HepG2 (cell line): ENCODE measurements at regions not wholly inside any gene's neighbourhood (a gene's known extent, or its start where the extent isn't known, plus 50 kb on each side); places are given as distances from the start of the nearest gene placed in this dataset.

Source experiments
- ATAC-seq: fragments of 200-7000 bp; cut with Tn5 transposase; 3 replicates; pipeline ENCODE4 v1.9.1; 2020; ENCODE audit warnings: mild to moderate bottlenecking, moderate library complexity
- BruUV-seq: library from RNA; stranded (reverse); fragments of 400-500 nt; replicated peaks from 2 replicates; lab custom pipeline; 2021; lab: Mats Ljungman, UMichigan
- CTCF ChIA-PET: fragments of 300-600 bp; formaldehyde crosslinking; extraction: SDS; loops from one replicate; lab custom pipeline; 2021; ENCODE audit warnings: low total read pairs, inconsistent platforms, low intra/inter-chr PET ratio; lab: Yijun Ruan, JAX
- POLR2A ChIA-PET: fragments of 350-600 bp; sonication (Branson Sonifier 250); formaldehyde crosslinking; loops from one replicate; lab custom pipeline; 2020; ENCODE audit warnings: antibody characterized with exemption, inconsistent platforms; lab: Yijun Ruan, JAX
- DNase-seq: peaks from one replicate; pipeline ENCODE4 v3.0.0-alpha.2; 2015; ENCODE audit warnings: low spot score
- FAIRE-seq: peaks from 3 replicates; lab custom pipeline; 2011; peaks lifted over from hg19 to GRCh38; lab: Jason Lieb, UNC
- H2AFZ ChIP-seq: one replicate; pipeline ENCODE4 v1.6.1; 2011; ENCODE audit warnings: low read length, inconsistent platforms
- H3K27ac ChIP-seq: fragments of 300-600 bp; 3 replicates; pipeline ENCODE4 v1.8.0; 2011; ENCODE audit warnings: mixed run types, mild to moderate bottlenecking, mixed read lengths, low read length, inconsistent platforms; ENCODE audit not compliant: insufficient read depth; ENCODE audit errors: extremely low read length
- H3K27me3 ChIP-seq, 2 experiments: fragments of 200-600 bp in 1 of 2; 2 replicates in 1 of 2; 3 replicates in 1 of 2; pipeline versions ENCODE4 v1.6.0 to v1.8.0; 2011; ENCODE audit warnings: low read length in 2 of 2, mild to moderate bottlenecking in 2 of 2, moderate library complexity in 2 of 2, inconsistent platforms in 1 of 2; ENCODE audit not compliant: insufficient read depth in 2 of 2, control insufficient read depth in 1 of 2
- H3K36me3 ChIP-seq, 2 experiments: fragments of 200-600 bp in 1 of 2; replicated peaks in 1 of 2; 2 replicates in 1 of 2; 3 replicates in 1 of 2; pipeline versions ENCODE4 v1.5.1 to v1.8.0; 2011; ENCODE audit warnings: low read length in 2 of 2, inconsistent platforms in 1 of 2; ENCODE audit not compliant: insufficient read depth in 2 of 2, control insufficient read depth in 1 of 2
- H3K4me1 ChIP-seq: 2 replicates; pipeline ENCODE4 v1.5.1; 2012; ENCODE audit warnings: low read length, inconsistent platforms; ENCODE audit not compliant: insufficient read depth
- H3K4me2 ChIP-seq: 2 replicates; pipeline ENCODE4 v1.6.0; 2011; ENCODE audit warnings: low read depth, low read length, inconsistent platforms
- H3K4me3 ChIP-seq, 3 experiments: fragments of 200-600 bp in 1 of 3; sonication (generic), shearing (Covaris generic) in 1 of 3; replicated peaks in 1 of 3; 2 replicates each; pipeline ENCODE4 v1.5.1; 2011 to 2016; ENCODE audit warnings: low read length in 3 of 3, inconsistent platforms in 2 of 3, low read depth in 2 of 3, mild to moderate bottlenecking in 2 of 3, control low read depth in 1 of 3, mixed read lengths in 1 of 3; ENCODE audit not compliant: insufficient read depth in 1 of 3
- H3K79me2 ChIP-seq: one replicate; pipeline ENCODE4 v1.6.1; 2011; ENCODE audit warnings: low read length, inconsistent platforms; ENCODE audit not compliant: insufficient read depth
- H3K9ac ChIP-seq: 2 replicates; pipeline ENCODE4 v1.6.0; 2011; ENCODE audit warnings: mild to moderate bottlenecking, low read depth, low read length, inconsistent platforms; ENCODE audit not compliant: insufficient read depth
- H3K9me3 ChIP-seq: 2 replicates; pipeline ENCODE4 v1.5.1; 2012; ENCODE audit warnings: mild to moderate bottlenecking, low read length
- H4K20me1 ChIP-seq: 2 replicates; pipeline ENCODE4 v1.6.0; 2011; ENCODE audit warnings: inconsistent platforms, mild to moderate bottlenecking, low read length, moderate library complexity; ENCODE audit not compliant: insufficient read depth
- AGO1 ChIP-seq: fragments of 200-400 bp; formaldehyde crosslinking; IDR thresholded peaks from 2 replicates; pipeline ENCODE4 v1.6.1; 2017; ENCODE audit warnings: mild to moderate bottlenecking, low read depth, low read length, moderate library complexity; ENCODE audit not compliant: poor library complexity, severe bottlenecking
- CENPT ChIP-seq: sonication (generic); formaldehyde crosslinking; IDR thresholded peaks from 2 replicates; pipeline ENCODE4 v1.8.0; 2022; ENCODE audit warnings: low read depth, mild to moderate bottlenecking, moderate library complexity, missing genetic modification reagents
- HMG20A ChIP-seq: IDR thresholded peaks from 2 replicates; pipeline ENCODE4 v1.6.1; 2016; ENCODE audit warnings: borderline replicate concordance
- POLR2A ChIP-seq, 2 experiments: IDR thresholded peaks; 2 replicates each; pipeline ENCODE4 v1.6.1; 2011; ENCODE audit warnings: low read depth in 2 of 2, low read length in 2 of 2, mild to moderate bottlenecking in 1 of 2, moderate library complexity in 1 of 2; ENCODE audit not compliant: insufficient read depth in 1 of 2
- PRDM4 ChIP-seq: sonication (generic); formaldehyde crosslinking; IDR thresholded peaks from 2 replicates; pipeline ENCODE4 v1.9.0; 2021; ENCODE audit warnings: missing genetic modification reagents, borderline replicate concordance
- SMYD3 ChIP-seq: sonication (generic); formaldehyde crosslinking; IDR thresholded peaks from 2 replicates; pipeline ENCODE4 v1.8.1; 2023; ENCODE audit warnings: mild to moderate bottlenecking, missing genetic modification reagents
- U2AF1 ChIP-seq: fragments of 200-400 bp; formaldehyde crosslinking; optimal IDR thresholded peaks from 2 replicates; pipeline ENCODE3; 2017; ENCODE audit warnings: mild to moderate bottlenecking, low read depth, low read length
- XBP1 ChIP-seq: sonication (generic); formaldehyde crosslinking; IDR thresholded peaks from 2 replicates; pipeline ENCODE4 v1.5.0; 2020; ENCODE audit warnings: missing genetic modification reagents
- ZNF564 ChIP-seq: sonication (generic); formaldehyde crosslinking; IDR thresholded peaks from 2 replicates; pipeline ENCODE4 v1.8.1; 2023; ENCODE audit warnings: mild to moderate bottlenecking, missing genetic modification reagents
- WGBS: methylation state at CpG from one replicate; pipeline ENCODE4 v1.1.6; 2017; ENCODE audit warnings: low lambda C conversion rate; 5-methylcytosine and 5-hydroxymethylcytosine counted together
- in situ Hi-C: cut with HindIII; loops from 2 replicates; pipeline ENCODE4 v1.10.0; 2017; ENCODE audit warnings: low pct_unique_long_range_greater_than_20kb; ENCODE audit not compliant: extremely low pct_ligation_motif_present
- intact Hi-C: fragments of 100-400 bp; cut with micrococcal nuclease; formaldehyde crosslinking; loops from one replicate; pipeline ENCODE4 v1.10.0; 2022; ENCODE audit not compliant: unreplicated experiment

GRCh38 chr2:240211096-240211495 lies 70.6 kb upstream of the OTOS start:
- in situ Hi-C loops (no loop called here), intact Hi-C loops (no loop called here)
- Histone ChIP-seq H3K4me3 (no peak overlapping the region), H3K4me1 (no peaks in the 10 kb centered on the region), H3K27me3 (peaks cover 19 to 80% of the 10 kb centered on the region in 2 experiments), H3K9ac (no peak overlapping the region), H3K27ac (no peak overlapping the region), H3K36me3 (no peaks in the 10 kb centered on the region), H3K4me2 (no peak overlapping the region), H3K79me2 (no peaks in the 10 kb centered on the region), H2AFZ (no peak overlapping the region), H4K20me1 (no peaks in the 10 kb centered on the region; the same call in 1 of the 2 replicates), H3K9me3 (no peaks in the 10 kb centered on the region; the same call in 1 of the 2 replicates)
- 2% methylated on average over 6 of the region's 8 CpGs for WGBS
- ChIA-PET POLR2A (no interaction called here), CTCF (no interaction called here)
- DNase-seq (no peak), FAIRE-seq (no peak), ATAC-seq (no peak)
- no peak for TF ChIP-seq CENPT (CRISPR knock-in tag)
- TF ChIP-seq SMYD3 (CRISPR knock-in tag), result no peak
- no peak for TF ChIP-seq ZNF564 (CRISPR knock-in tag)
- no peak for TF ChIP-seq U2AF1
- no peak for TF ChIP-seq XBP1
- TF ChIP-seq POLR2A (IDR thresholded peaks at IDR 0.05; ENCODE audit: insufficient read depth in 1 of 2, low read depth in 2 of 2, low read length in 2 of 2), result no peak
- TF ChIP-seq AGO1, result no peak
- TF ChIP-seq HMG20A (CRISPR knock-in tag), result no peak
- TF ChIP-seq PRDM4, result no peak
- no TSS peak for BruUV-seq
